PFSK-1 (cell line): ENCODE measurements at regions not wholly inside any gene's neighbourhood (a gene's known extent, or its start where the extent isn't known, plus 50 kb on each side); places are given as distances from the start of the nearest gene placed in this dataset.

Experiments
- FOXP2 ChIP-seq: optimal IDR thresholded peaks from 2 replicates; pipeline ENCODE3; 2011; ENCODE audit warnings: borderline replicate concordance, control low read depth, inconsistent platforms; ENCODE audit not compliant: insufficient read depth; ENCODE audit errors: extremely low read length, extremely low read depth
- POLR2AphosphoS5 ChIP-seq: IDR thresholded peaks from 2 replicates; pipeline ENCODE4 v1.6.1; 2012; ENCODE audit warnings: low read depth, mild to moderate bottlenecking, control low read depth, low read length, moderate library complexity
- REST ChIP-seq, 2 experiments: IDR thresholded peaks; 2 replicates each; pipeline versions ENCODE4 v1.6.1 to v1.8.0; 2011 to 2012; ENCODE audit warnings: low read depth in 2 of 2, low read length in 2 of 2, control low read depth in 1 of 2, inconsistent platforms in 1 of 2, mild to moderate bottlenecking in 1 of 2, moderate library complexity in 1 of 2; ENCODE audit not compliant: insufficient read depth in 1 of 2
- SIN3A ChIP-seq: IDR thresholded peaks from 2 replicates; pipeline ENCODE4 v1.6.1; 2012; ENCODE audit warnings: mild to moderate bottlenecking, low read length, moderate library complexity, borderline replicate concordance; ENCODE audit not compliant: insufficient read depth
- TAF1 ChIP-seq: IDR thresholded peaks from 2 replicates; pipeline ENCODE4 v1.6.1; 2012; ENCODE audit warnings: low read length, control low read depth, borderline replicate concordance; ENCODE audit not compliant: insufficient read depth

DNA sequence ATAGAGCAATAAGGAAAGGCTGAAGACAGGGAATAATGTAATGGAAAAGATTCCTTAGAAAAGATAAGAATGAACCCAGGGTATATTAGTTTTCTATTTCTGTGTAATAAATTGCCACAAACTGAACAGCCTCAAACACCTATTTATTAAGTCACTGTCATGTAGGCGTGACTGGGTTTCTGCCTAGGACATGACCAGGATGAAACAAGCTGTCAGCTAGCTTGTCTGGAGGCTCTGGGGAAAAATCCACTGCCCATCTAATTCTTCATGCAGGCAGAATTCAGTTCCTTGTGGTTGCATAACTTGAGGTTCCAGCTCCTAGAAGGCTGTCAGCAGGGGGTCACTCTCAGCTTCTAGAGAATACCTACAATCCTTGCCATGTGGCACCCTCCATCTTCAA lies 277.7 kb downstream of the TMA16 start:
- TF ChIP-seq SIN3A: no peak
- no peak for TF ChIP-seq TAF1
- TF ChIP-seq REST (IDR thresholded peaks at IDR 0.05; ENCODE audit: insufficient read depth in 1 of 2, low read depth in 2 of 2, low read length in 2 of 2): no peak
- TF ChIP-seq FOXP2: no peak
- TF ChIP-seq POLR2AphosphoS5: no peak

DNA sequence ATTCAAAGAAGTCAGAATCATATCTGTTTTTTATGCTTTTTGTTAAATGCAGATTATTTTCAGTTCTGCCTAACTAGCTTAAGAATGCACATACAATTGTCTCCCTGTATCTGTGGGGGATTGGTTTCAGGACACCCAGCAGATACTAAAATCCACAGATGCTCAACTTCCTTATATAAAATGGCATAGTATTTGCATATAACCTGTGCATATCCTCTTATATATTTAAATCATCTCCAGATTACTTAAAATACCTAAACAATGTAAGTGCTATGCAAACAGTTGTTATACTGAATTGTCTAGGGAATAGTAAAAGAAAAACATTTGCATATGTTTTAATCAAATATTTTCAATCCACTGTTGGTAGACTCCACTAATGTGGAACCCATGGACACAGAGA lies 279.4 kb downstream of the TMA16 start:
- no peak for TF ChIP-seq TAF1
- no peak for TF ChIP-seq POLR2AphosphoS5
- TF ChIP-seq FOXP2: no peak
- TF ChIP-seq SIN3A: no peak
- no peak for TF ChIP-seq REST (IDR thresholded peaks at IDR 0.05; ENCODE audit: insufficient read depth in 1 of 2, low read depth in 2 of 2, low read length in 2 of 2)

- TF ChIP-seq FOXP2 (no peak), POLR2AphosphoS5 (no peak), REST (IDR thresholded peaks at IDR 0.05; ENCODE audit: insufficient read depth in 1 of 2, low read depth in 2 of 2, low read length in 2 of 2) (no peak), TAF1 (no peak), SIN3A (no peak)
Measured at GRCh38 chr4:163776957-163777356, 282.5 kb downstream of the TMA16 start.

- TF ChIP-seq TAF1 (no peak), POLR2AphosphoS5 (no peak), FOXP2 (no peak), SIN3A (no peak), REST (IDR thresholded peaks at IDR 0.05; ENCODE audit: insufficient read depth in 1 of 2, low read depth in 2 of 2, low read length in 2 of 2) (no peak)
Measured at GRCh38 chr4:163781726-163782125, 287.2 kb downstream of the TMA16 start.

GRCh38 chr4:163790231-163790630 lies 295.7 kb downstream of the TMA16 start:
- no peak for TF ChIP-seq POLR2AphosphoS5
- no peak for TF ChIP-seq FOXP2
- TF ChIP-seq REST (IDR thresholded peaks at IDR 0.05; ENCODE audit: insufficient read depth in 1 of 2, low read depth in 2 of 2, low read length in 2 of 2): no peak
- TF ChIP-seq SIN3A: no peak
- no peak for TF ChIP-seq TAF1
